ENCODE measurements at regions not wholly inside any gene's neighbourhood (a gene's known extent, or its start where the extent isn't known, plus 50 kb on each side); places are given as distances from the start of the nearest gene placed in this dataset.

GRCh38 chr14:54114941-54115340 is 158.3 kb upstream of the BMP4 start:
- Histone ChIP-seq H3K9me3 (no peaks in the 10 kb centered on the region), H3F3A (replicated peaks; ENCODE audit: insufficient read depth) (peaks cover 20% of the 10 kb centered on the region), H3K27me3 (ENCODE audit: insufficient read depth) (no peaks in the 10 kb centered on the region), H3K9me2 (no peaks in the 10 kb centered on the region), H2AFZ (ENCODE audit: low read depth) (no peak overlapping the region), H4K20me1 (ENCODE audit: insufficient read depth) (no peaks in the 10 kb centered on the region), H3K4me2 (no peak overlapping the region), H3K36me3 (replicated peaks in 1 of 2; ENCODE audit: control insufficient read depth in 1 of 2, insufficient read depth in 2 of 2, low read length in 1 of 2) (no peaks in the 10 kb centered on the region), H3K4me3 (ENCODE audit: low read depth in 2 of 2, low read length in 1 of 2) (no peak overlapping the region), H3K79me2 (ENCODE audit: insufficient read depth) (no peaks in the 10 kb centered on the region), H3K4me1 (ENCODE audit: control insufficient read depth in 1 of 2, insufficient read depth in 2 of 2, low read depth in 1 of 2, low read length in 1 of 2) (peaks cover 0 to 14% of the 10 kb centered on the region in 2 experiments; a peak in 1 of 4 replicates), H3K27ac (ENCODE audit: low read depth in 2 of 2, low read length in 1 of 2) (no peak overlapping the region), H3K9ac (no peak overlapping the region)
- TF ChIP-seq JUND (IDR thresholded peaks at IDR 0.05): no peak
- TF ChIP-seq RFX5 (IDR thresholded peaks at IDR 0.05; ENCODE audit: low read length): no peak
- no peak for TF ChIP-seq IRF3 (IDR thresholded peaks at IDR 0.05; ENCODE audit: low read depth, low read length)
- no peak for TF ChIP-seq RXRA (IDR thresholded peaks at IDR 0.05; ENCODE audit: borderline replicate concordance, low read depth)
- TF ChIP-seq MEF2A (IDR thresholded peaks at IDR 0.05; ENCODE audit: borderline replicate concordance, low read depth): no peak
- no peak for TF ChIP-seq NRF1 (IDR thresholded peaks at IDR 0.05; ENCODE audit: low read depth, low read length)
- no peak for TF ChIP-seq PBX3 (IDR thresholded peaks at IDR 0.05)
- no peak for TF ChIP-seq SIN3A (IDR thresholded peaks at IDR 0.05; ENCODE audit: borderline replicate concordance, low read depth, low read length)
- TF ChIP-seq, protein P1, sequence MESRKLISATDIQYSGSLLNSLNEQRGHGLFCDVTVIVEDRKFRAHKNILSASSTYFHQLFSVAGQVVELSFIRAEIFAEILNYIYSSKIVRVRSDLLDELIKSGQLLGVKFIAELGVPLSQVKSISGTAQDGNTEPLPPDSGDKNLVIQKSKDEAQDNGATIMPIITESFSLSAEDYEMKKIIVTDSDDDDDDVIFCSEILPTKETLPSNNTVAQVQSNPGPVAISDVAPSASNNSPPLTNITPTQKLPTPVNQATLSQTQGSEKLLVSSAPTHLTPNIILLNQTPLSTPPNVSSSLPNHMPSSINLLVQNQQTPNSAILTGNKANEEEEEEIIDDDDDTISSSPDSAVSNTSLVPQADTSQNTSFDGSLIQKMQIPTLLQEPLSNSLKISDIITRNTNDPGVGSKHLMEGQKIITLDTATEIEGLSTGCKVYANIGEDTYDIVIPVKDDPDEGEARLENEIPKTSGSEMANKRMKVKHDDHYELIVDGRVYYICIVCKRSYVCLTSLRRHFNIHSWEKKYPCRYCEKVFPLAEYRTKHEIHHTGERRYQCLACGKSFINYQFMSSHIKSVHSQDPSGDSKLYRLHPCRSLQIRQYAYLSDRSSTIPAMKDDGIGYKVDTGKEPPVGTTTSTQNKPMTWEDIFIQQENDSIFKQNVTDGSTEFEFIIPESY (IDR thresholded peaks at IDR 0.05; ENCODE audit: borderline replicate concordance, low read depth): no peak
- no peak for TF ChIP-seq TCF12 (IDR thresholded peaks at IDR 0.05)
- TF ChIP-seq EZH2phosphoT487 (IDR thresholded peaks at IDR 0.05; ENCODE audit: borderline replicate concordance, low read depth): no peak
- TF ChIP-seq TEAD4 (IDR thresholded peaks at IDR 0.05; ENCODE audit: borderline replicate concordance, insufficient read depth): no peak
- no peak for TF ChIP-seq TAF1 (IDR thresholded peaks at IDR 0.05; ENCODE audit: borderline replicate concordance, low read depth, low read length)
- TF ChIP-seq FOSL2 (IDR thresholded peaks at IDR 0.05; ENCODE audit: borderline replicate concordance, low read depth): no peak
- no peak for TF ChIP-seq RCOR1 (IDR thresholded peaks at IDR 0.05; ENCODE audit: low read length)
- TF ChIP-seq FOXJ3 (CRISPR knock-in tag; IDR thresholded peaks at IDR 0.05): no peak
- no peak for TF ChIP-seq NFIC (IDR thresholded peaks at IDR 0.05; ENCODE audit: borderline replicate concordance)
- ChIA-PET CTCF (interaction anchor here (0.8 to 1.5 kb wide), 2 partner anchors 61 to 233 kb away, joined by 3 read pairs; no protein-coding TSS in a partner anchor), POLR2A (no interaction called here)
- WGBS (ENCODE audit: low lambda C conversion rate): 40% methylated on average over 1 of the region's 1 CpG
- DNase-seq: no peak

All from SK-N-SH (cell line).